NCI-H2196 (cell line): ENCODE measurements at regions not wholly inside any gene's neighbourhood (a gene's known extent, or its start where the extent isn't known, plus 50 kb on each side); places are given as distances from the start of the nearest gene placed in this dataset.
"Not testable (repeated sequence)": the region's sequence is repeated elsewhere in the genome, so short reads cannot be mapped to it uniquely, and the experiment has no call there.

Experiments
- DNase-seq: peaks from one replicate; lab custom pipeline; 2025; ENCODE audit not compliant: unreplicated experiment; lab: John Stamatoyannopoulos, UW

GRCh38 chr1:195763907-195764374 is 844.3 kb downstream of the KCNT2 start:
- DNase-seq = no peak

DNA sequence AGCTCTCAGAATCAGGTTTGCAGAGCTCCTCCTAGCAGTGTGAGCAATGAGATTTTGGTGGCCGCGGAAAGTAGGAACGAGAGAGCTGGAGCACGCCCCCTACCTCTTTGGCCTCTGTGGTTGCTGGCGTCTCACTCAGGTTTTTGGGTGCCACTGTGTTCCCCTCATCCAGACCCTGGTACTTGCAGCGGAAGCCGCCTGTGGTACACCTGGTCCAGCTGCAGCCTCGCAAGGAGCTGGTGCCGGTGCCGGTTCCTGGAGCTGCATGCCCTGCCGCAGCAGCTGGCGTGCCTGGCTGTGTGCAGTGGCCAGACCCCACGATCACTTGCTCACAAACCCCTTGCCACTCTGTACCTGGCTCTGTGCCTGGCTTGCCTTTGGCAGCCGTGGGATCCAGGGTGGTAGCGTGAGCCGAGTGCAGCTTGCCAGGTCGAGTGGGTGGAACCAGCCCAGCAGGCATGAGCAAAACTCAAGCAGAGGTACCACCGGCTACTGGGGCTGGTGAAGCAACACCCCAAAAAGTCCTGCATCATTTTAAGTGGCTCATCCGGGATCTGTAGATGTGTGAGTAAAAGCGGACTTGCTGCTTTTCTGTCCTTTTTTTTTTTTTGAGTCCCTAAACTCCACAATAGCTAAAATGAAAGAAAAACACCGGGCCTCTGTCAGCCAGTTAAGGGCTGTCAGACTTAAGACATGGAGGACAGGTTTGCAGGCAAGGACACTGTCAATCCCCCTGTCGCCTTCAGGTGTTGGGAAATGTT is 844.9 kb downstream of the KCNT2 start:
- no peak for DNase-seq

- no peak for DNase-seq
Observed at GRCh38 chr1:195761104-195761503, 847.1 kb downstream of the KCNT2 start.

DNA sequence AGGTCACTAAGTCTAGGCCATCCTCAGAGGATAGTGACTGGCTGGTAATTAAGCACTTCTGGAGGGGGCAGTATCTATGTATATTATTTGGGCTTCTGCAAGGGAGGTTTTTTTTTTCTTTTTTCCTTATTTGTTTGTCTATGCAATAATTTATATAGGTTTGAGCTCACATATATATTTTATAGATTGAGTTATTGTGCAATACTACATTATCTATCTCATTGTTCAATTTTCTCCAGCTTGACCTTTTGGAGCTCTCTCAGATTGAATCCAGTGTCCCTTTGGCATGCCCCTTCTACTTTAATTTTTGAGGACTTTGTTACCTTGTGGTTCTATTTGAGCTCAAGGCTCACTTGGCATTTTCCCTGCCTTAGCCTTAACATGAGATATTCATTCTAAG is 852.1 kb downstream of the KCNT2 start:
- no peak for DNase-seq

GRCh38 chr1:195754874-195755273 is 853.4 kb downstream of the KCNT2 start:
- DNase-seq = no peak

DNA sequence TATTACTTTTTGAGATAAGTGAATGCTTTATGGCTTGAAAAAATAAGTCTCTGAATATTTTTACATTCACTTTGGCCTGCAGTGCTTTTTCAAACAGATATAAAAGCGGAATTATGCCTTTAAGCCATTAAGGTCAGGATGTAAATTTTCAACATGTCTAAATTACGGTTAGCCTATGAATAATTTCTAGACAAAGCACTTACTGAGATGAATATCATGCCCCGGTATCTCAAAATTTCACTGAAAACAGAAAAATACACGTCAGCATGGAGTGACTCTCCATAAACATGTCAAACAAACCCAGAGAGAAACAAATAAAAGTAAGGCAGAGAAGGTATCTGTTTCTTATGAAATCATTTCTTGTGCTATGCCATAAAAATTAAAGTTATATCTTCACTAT is 853.9 kb downstream of the KCNT2 start:
- DNase-seq = no peak

DNA sequence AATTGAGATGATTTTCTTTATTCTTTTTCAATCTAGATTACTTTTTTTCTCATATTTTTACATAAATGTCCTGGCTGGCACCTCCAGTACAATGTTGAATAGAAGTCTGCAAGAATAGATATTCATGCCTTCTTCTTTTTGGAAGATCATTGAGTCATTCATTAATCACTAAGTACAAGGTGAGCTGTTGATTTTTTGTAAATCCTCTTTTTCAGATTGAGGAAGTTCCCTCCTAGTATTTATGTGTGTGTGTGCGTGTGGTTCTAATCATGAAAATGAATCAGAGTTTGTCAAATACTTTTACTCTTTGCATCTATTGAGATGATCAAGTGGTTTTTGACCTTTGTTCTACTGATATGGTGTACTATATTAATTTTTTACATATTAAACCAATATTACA is 859.3 kb downstream of the KCNT2 start:
- DNase-seq = no peak

DNA sequence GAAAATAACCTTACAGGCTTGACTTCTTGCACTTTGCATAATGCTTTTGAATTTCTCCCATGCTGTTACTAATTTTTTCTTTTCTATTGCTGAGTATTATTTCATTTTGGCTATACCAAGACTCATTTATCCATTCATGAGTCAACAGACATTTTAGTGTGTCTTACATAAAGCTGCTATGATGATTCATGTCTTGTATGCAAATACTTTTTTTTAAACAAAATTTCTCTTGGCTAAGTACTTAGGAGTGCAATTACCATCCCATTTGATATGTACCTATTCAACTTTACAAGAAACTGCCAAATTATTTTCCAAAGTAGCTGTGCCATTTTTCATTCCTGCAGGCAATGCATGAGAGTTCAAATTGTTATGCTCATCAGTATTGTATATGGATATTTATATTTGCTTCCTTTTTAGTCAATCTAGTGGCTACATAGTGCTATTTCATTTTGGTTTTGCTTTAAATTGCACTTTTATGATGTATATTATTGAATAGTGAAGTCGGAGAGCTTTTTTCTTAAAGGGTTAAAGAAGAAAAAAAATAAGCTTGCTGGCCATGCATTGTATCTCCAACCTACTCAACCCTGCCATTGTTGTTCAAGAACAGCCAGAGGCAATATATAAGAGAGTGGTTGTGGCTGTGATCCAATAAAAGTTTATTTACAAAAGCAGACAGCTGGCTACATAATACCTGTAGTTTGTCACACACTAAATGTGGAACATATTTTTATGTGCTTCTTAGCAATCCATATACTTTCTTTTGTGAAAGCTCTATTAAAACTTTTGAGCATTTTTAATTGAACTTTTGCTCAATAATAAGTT is 862.8 kb downstream of the KCNT2 start:
- no peak for DNase-seq

DNA sequence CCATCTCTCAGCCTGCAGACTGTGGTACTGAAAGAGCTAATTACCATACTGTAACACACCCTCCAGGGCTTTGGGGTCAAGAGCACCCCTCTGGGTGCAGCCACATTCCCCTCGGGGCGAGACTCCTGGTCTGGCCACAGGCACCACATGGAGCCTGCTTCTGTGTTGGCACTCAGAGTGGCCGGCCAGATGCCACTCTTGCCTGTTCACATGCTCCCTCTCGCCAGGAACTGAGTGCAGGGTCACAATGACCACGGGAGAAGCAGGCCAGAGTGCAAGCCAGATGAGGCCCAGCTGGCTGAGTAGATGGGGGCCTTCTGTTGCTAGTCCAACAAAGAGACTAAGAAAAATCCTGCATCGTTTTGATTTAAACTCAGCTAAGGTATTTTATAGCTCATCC is 864.0 kb downstream of the KCNT2 start:
- no peak for DNase-seq

GRCh38 chr1:195740862-195741261 is 867.4 kb downstream of the KCNT2 start:
- no peak for DNase-seq

DNA sequence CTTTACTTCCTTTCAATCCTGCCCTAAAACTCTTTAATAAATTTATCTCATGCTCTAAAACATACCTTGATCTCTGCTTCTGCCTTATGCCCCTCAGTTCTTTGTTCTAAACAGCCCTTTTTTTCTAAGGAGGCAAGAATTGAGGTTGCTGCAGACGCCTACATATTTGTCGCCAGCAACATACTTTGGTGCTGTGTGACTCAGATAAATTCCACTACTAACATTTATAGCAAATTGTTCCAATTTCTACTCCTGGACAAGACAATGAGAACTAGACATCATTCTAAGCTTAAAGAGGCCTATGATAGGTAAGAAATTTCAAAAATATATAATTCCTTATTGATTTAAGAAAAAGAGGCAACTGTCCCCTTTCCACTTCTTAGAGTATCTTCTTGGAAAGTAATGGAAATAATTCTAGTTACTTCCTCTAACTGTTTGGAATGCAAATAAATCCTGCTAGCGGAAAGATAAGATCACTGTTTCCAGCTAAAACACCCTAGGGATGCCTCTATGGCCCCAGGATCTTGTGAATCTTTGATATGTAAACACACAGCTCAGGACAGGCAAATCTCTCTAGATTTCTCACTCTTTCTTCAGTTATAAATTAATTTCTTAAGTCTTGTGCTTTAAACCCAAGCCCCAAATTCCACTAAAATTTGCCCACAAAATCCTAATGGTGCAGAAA is 869.1 kb downstream of the KCNT2 start:
- no peak for DNase-seq

- no peak for DNase-seq
Observed at GRCh38 chr1:195735140-195735539, 873.1 kb downstream of the KCNT2 start.

- DNase-seq = no peak
Observed at GRCh38 chr1:195733826-195734225, 874.4 kb downstream of the KCNT2 start.

GRCh38 chr1:195733408-195733807 is 874.8 kb downstream of the KCNT2 start:
- DNase-seq = no peak

- DNase-seq = no peak
Observed at GRCh38 chr1:195731385-195731784, 876.9 kb downstream of the KCNT2 start.

DNA sequence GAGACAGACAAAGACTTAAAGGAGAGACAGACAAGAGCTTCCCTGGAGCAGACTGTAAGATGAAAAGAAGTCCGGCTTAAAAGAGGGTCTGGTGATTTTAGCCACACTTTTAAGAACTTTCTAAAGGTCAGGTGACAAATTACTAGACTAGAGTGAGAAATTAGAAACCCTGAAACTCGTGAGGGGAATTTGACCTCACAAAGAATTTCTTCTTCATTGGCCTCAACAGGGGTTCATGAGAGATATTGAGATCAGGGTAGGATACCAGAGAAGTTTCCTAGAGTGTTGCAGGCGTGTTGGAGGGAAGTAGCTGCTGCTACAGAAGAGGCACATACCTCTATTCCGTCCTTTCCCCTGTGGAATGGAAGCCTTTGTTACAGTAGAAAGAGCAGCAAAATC is 884.4 kb downstream of the KCNT2 start:
- no peak for DNase-seq

- not testable (repeated sequence) for DNase-seq
Observed at GRCh38 chr1:195722852-195723795, 885.1 kb downstream of the KCNT2 start.

- not testable (repeated sequence) for DNase-seq
Observed at GRCh38 chr1:195722146-195722545, 886.1 kb downstream of the KCNT2 start.

- DNase-seq = no peak
Observed at GRCh38 chr1:195721210-195721971, 886.8 kb downstream of the KCNT2 start.

DNA sequence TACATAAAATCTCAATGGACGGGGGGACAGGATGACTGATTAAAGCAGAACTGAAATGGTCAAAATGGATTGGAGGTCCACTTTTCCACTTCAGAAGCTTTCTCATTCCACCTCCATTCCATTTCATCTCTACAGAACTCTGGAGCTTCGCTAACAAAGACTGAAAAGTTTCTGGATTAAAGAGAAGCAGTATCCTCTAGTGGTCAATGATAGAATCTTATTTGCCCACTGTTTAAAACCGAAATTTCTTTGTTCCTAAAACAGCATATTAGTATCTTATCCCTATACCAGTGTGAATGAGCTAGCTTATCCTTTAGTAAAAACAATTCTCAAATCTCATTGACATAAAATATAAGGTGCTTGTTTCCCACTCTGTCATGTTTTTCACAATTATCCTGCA is 890.6 kb downstream of the KCNT2 start:
- DNase-seq = no peak
